HG02938 (cell line): ENCODE measurements at regions not wholly inside any gene's neighbourhood (a gene's known extent, or its start where the extent isn't known, plus 50 kb on each side); places are given as distances from the start of the nearest gene placed in this dataset.

Experiments used
- ATAC-seq: cut with Tn5 transposase; IDR thresholded peaks from one replicate; pipeline ENCODE4 v1.9.1; 2021; ENCODE audit warnings: mild to moderate bottlenecking, moderate library complexity; ENCODE audit not compliant: unreplicated experiment

DNA sequence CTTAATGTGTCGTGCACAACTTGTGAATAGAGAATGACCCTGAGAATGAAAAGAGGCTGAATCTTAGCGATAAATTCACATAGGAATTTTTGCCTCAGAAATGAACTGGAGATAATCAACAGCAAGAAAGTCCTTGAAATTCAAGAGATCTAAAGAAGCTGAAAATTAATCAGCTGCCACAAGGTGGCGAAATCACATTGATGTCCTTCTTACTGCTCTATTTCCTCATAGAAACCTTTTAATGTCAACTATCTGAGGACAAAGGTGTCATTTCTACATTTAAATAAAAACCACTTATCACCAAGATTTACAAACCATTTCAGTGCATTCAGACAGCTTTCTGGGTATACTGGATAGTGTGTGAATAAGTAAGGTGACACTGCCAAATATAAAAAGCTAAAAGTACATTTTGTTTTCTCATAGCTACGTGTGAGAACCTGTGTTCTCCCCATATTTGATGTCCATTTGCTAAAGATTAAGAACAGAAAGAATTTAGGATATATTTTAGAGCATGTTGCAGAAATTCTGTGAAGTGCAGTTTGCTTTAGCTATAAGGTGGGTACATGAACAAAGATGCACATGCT is 485.3 kb upstream of the PTBP2 start:
- ATAC-seq: peak; percentile 56

- ATAC-seq: no peak
Measured at GRCh38 chr1:96238426-96238825, 483.2 kb upstream of the PTBP2 start.

DNA sequence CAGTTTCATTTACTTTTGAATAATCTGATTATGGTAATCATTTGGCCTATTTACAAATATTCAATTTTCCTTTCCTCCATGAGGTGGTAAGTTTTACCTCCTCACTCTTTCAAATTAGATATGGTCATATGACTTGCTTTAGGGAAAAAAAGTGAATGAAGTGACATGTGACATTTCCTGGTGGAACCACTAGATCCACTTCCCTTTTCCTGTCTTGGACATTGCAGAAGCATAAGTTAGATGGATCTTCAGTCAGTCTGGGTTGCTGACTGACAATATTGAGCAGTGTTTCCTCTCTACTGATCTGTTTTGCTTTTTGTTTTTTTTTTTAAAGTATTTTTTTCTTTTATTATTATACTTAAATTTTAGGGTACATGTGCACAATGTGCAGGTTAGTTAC is 481.1 kb upstream of the PTBP2 start:
- ATAC-seq: no peak

DNA sequence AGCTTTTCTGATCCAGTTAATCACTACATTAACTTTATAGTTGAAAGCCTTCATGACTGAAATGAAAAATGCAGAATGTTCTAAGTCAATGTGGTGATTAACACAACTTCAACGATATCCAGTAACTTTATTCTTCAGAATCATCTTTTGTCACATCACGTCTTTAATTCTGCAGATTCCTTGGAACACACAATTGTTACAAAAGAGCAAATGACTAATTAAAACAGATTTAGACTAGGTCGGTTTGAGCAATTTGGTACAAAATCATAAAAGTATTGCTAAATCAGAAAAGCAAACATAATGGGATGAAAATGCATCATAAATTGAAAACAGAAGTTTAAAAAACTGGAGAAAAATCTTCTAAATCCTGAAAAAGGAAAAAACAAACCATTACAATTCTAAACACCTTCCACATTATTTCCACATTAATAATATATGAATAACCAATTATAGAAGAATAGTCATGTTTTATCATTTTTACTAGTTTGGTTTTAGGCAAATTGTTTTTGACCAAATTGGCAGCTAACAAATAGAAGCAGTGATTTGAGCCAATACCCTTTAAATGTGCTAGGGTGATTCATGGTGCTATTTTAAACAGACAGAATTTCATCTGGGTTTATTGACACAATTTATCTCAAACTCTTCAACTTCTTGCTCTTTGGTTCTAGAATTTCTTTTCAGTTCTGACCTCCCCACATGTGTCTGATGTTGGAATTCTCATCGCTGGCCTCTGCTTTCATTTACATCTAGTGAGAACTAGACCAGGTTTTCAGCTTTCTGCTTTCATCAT is 468.1 kb upstream of the PTBP2 start:
- ATAC-seq: no peak

DNA sequence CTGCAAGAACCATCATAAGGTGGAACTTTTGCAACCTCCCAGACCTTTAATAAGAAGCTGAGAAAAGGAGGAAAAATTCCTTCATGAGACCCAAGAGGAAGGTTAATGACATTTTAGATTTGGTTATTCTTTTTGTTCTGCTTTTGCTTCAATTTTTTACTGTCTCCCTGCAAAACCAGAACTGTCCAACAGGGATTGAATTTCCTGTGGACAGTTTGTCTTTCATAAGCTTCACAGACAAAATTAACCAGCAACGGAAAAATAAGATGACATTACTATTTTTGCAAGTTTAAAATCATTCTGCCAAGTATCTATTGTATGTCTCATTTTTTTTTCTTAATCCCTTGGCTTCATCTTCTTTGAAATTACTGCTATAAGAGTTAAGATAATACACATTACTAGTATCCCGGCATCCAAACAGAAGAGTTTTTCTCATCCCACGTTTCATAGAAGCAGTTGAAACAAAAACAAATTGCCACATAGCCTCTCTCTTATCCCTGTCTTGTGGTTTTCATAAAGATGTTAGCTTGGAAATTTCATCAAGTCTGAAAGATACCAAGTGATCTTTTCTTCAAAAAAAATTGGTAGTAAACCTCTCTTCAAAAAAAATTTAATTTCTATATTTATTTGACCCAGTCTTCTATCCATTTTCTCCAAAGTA is 465.3 kb upstream of the PTBP2 start:
- ATAC-seq: no peak

DNA sequence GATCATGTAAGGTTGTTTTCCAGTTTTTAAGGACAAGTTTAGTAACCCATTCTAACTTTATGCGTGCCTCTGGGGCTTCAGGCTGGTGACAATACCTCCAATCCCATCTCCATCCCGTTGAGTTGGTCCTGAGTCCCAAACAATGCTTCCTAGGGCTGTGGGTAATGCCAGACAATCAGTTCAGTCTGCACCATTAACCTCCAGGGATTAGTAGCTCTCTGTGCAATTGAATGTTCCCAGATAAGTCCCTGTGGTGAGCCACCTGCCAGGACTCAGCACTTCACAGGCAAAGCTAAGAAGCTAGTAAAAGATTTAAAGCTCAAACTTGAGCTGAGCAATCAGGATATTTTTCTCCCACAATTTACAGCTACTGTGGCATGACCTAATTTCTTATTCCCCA is 462.2 kb upstream of the PTBP2 start:
- ATAC-seq: no peak

DNA sequence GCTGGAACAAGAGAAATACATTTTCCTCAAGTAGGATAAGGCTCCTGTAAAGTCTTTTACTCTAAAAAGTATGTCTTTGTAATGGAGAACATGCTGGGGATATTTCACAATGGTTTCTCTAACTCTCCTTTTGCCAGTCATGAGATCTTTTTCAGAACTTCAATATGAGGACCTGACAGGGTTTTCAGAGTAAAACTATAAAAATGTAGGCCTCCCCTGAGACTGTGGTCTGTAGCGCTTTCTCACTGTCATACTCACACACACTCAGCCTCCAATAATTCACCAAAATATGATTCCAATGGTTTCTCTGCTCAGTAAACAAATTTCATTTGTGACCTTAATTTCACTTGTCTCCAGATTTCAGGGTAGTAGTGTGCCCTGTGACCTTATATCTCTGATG is 440.1 kb upstream of the PTBP2 start:
- ATAC-seq: no peak

GRCh38 chr1:96290033-96290432 is 431.6 kb upstream of the PTBP2 start:
- no peak for ATAC-seq

DNA sequence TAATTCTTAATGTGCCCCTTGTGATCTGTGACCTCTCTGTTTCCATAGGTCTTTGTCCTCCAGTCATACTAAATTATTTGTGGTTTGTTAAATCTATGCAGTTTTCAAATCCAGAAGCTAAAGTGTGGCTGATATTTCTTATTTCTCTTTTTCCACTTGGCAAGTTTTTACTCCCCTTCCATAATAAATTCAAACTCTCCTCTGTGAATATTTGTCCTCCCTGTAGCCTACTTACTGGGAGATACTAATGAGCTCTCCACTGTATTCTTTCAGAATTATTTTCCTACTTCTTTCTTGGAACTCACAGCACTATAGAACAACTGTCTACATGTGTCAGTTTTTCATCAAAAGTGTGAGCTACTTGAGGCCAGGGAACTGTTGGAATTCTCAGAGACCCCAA is 430.8 kb upstream of the PTBP2 start:
- ATAC-seq: no peak

GRCh38 chr1:96291468-96291867 is 430.1 kb upstream of the PTBP2 start:
- no peak for ATAC-seq

GRCh38 chr1:96292141-96292540 is 429.4 kb upstream of the PTBP2 start:
- no peak for ATAC-seq

DNA sequence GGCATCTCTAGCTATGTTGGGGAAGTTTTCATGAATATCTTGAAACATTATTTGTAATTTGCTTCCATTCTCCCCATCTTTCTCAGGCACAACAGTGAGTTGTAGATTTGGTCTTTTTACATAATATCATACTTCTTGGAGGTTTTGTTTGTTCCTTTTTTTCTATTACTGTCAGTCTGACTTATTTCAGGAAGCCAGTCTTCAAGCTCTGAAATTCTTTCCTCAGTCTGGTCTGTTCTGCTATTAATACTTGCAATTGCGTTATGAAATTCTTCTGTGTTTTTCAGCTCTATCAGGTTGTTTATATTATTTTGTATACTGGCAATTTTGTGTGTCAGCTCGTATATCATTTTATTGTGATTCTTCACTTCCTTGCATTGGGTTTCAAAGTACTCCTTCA is 424.6 kb upstream of the PTBP2 start:
- no peak for ATAC-seq

DNA sequence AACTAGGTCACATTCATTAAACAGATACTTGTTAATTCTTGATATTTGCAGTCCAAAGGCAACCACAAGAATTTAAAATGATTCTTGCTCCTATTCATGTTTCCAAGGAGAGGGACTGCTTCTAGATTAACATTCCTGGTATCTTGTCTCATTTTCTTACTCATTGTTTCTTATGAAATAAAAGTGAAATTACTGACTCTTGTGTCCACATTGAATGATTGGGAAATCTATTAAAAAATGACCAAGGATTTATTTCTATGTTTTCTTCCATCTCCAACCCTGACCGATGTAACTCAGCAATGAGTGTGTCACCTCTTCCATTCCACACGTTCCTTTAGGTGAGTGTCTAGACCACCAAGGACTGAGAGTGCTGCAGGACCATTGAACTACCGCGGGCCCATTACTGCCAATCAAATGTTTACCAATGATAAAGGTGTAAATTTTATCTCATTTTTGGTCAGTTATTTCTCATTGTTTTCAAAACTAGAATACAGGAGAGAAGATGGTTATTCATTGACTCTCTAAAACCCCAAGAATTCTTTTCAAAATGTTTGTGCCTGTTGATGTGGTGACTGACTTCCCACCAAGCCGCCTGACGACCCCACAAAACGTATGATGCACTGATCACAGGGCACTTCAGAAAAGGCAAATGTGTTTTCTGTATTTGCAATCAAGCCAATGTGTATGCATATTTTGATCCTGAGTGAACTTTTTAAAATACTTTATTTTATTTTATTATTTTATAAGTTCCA is 414.6 kb upstream of the PTBP2 start:
- no peak for ATAC-seq

GRCh38 chr1:96308314-96308713 is 413.3 kb upstream of the PTBP2 start:
- no peak for ATAC-seq

GRCh38 chr1:96309783-96310182 is 411.8 kb upstream of the PTBP2 start:
- ATAC-seq: no peak

DNA sequence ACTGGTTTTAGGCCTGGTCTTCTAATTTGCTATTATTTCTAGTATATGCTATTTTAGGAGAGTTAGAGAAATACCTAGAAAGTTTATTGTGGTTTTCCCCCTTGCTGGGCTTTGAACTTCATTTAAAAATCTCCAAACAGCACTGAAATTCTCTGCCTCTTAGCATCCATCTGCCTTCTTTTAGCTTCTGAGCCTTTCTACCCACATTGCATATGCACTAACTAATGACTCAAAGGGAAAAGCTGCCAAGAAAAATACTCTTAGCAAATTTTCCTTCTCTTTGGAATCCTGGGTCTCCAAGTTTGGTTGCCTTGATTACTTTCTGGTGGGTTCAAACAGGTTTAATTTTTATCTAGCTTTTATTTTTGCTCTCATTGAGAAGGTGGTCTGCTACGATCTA is 408.4 kb upstream of the PTBP2 start:
- no peak for ATAC-seq

GRCh38 chr1:96329121-96329520 is 392.5 kb upstream of the PTBP2 start:
- ATAC-seq: no peak

- no peak for ATAC-seq
Measured at GRCh38 chr1:96331596-96331995, 390.0 kb upstream of the PTBP2 start.

DNA sequence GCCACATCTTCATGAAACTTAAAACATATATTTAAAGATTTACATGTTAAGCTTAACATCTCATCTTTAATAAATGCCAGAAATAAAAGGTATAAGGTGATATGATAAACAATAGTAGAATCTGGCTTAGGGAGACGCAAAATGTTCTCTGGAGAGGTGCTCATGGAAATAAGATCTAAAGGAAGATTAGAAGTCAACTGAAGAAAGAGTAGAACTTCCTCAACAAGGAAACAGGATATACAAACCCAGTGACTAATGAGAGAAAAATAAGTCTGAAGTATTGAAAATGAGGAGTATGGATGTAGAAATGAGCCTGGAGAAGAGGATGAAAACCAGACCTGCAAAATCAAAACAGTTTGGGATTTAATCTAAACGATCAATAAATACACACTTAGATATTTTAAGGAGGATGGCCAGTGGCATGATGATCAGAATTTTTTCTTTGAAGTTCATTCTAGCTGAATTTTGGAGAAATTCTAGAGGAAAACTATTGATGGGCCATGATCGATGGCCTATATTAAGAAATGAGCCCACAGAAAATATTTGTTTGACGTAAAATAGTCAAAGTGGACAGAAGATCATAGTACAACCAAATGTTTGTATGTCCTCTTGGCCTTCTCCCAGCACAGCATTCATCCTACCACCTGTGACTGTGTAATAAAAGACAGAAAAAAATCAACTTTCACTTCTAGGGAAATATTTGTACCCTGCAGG is 387.9 kb upstream of the PTBP2 start:
- no peak for ATAC-seq

DNA sequence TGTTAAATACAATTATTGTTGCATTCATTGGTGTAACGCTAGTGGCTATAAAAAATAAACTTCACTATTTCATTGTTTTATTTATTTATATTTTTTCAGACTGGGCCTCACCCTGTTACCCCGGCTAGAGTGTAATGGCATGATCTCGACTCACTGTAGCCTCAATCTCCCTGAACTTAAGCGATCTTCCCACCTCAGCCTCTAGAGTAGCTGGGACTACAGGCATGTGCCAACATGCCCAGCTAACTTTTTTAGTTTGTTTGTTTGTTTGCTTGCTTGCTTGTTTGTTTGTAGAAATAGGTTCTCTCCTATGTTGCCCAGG is 387.4 kb upstream of the PTBP2 start:
- ATAC-seq: no peak

DNA sequence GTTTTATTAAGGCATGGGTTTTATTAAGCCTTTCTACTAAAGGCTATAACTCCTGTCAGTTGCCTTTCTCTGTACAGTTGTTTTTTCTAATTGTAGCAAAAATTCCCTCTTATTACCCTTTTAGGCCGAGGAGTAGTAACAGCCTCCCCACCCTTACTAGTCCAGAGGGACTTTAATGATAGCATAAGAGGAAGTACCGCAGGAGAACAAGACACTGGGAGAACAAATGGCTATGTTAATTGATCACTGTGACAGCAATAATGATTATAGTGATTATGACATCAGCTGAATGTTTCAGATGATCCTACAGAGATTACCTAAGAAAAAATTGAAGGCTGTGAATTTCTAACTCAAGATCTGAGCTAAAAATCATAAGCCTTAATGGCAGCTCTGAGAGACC is 383.0 kb upstream of the PTBP2 start:
- no peak for ATAC-seq
